GM12878 (cell line): ENCODE measurements at regions not wholly inside any gene's neighbourhood (a gene's known extent, or its start where the extent isn't known, plus 50 kb on each side); places are given as distances from the start of the nearest gene placed in this dataset.

Experiments used
- ATAC-seq: fragments of 200-7000 bp; cut with Tn5 transposase; 3 replicates; pipeline ENCODE4 v1.9.1; 2020; ENCODE audit warnings: mild to moderate bottlenecking, moderate library complexity
- BruUV-seq: library from RNA; stranded (reverse); fragments of 400-500 nt; replicated peaks from 2 replicates; lab custom pipeline; 2021; lab: Mats Ljungman, UMichigan
- CTCF ChIA-PET: fragments of 300-600 bp; sonication (Branson Sonifier 250); formaldehyde crosslinking; extraction: SDS; loops from one replicate; lab custom pipeline; 2021; ENCODE audit warnings: inconsistent platforms; lab: Yijun Ruan, JAX
- POLR2A ChIA-PET: fragments of 350-600 bp; formaldehyde crosslinking; extraction: SDS; loops from one replicate; lab custom pipeline; 2021; ENCODE audit warnings: inconsistent platforms; lab: Charles Lee
- RAD21 ChIA-PET: fragments of 300-600 bp; sonication (Branson Sonifier 250); formaldehyde crosslinking; loops from one replicate; lab custom pipeline; 2023; ENCODE audit warnings: antibody characterized with exemption; ENCODE audit not compliant: unreplicated experiment; lab: Charles Lee
- SMC1A ChIA-PET: fragments of 300-600 bp; sonication (Branson Sonifier 250); formaldehyde crosslinking; loops from one replicate; lab custom pipeline; 2023; ENCODE audit not compliant: unreplicated experiment, uncharacterized antibody; lab: Charles Lee
- DNase-seq: peaks from one replicate; pipeline ENCODE4 v3.0.0-alpha.2; 2011; ENCODE audit warnings: low read depth, low spot score
- FAIRE-seq: peaks from 3 replicates; lab custom pipeline; 2011; peaks lifted over from hg19 to GRCh38; lab: Jason Lieb, UNC
- H2AFZ ChIP-seq: 2 replicates; pipeline ENCODE4 v1.6.0; 2011; ENCODE audit warnings: low read depth, low read length, control low read depth; ENCODE audit not compliant: control insufficient read depth
- H3K27ac ChIP-seq: 2 replicates; pipeline ENCODE4 v1.5.1; 2011; ENCODE audit warnings: control low read depth; ENCODE audit not compliant: control insufficient read depth, insufficient read depth
- H3K27me3 ChIP-seq, 2 experiments: replicated peaks in 1 of 2; 2 replicates each; pipeline versions ENCODE4 v1.6.0 to v1.6.1; 2011; ENCODE audit warnings: low read length in 1 of 2; ENCODE audit not compliant: control insufficient read depth in 2 of 2, insufficient read depth in 2 of 2
- H3K36me3 ChIP-seq, 2 experiments: 2 replicates each; pipeline ENCODE4 v1.5.1; 2011; ENCODE audit warnings: low read length in 1 of 2; ENCODE audit not compliant: control insufficient read depth in 2 of 2, insufficient read depth in 2 of 2
- H3K4me1 ChIP-seq: 2 replicates; pipeline ENCODE4 v1.6.1; 2011; ENCODE audit warnings: mild to moderate bottlenecking, low read length, moderate library complexity, mixed read lengths; ENCODE audit not compliant: control insufficient read depth, insufficient read depth
- H3K4me2 ChIP-seq: 2 replicates; pipeline ENCODE4 v1.6.0; 2011; ENCODE audit warnings: control low read depth; ENCODE audit not compliant: control insufficient read depth, insufficient read depth
- H3K4me3 ChIP-seq: fragments of 200-600 bp; sonication (generic); 2 replicates; pipeline ENCODE4 v1.5.1; 2016
- H3K79me2 ChIP-seq: 2 replicates; pipeline ENCODE4 v1.6.0; 2011; ENCODE audit warnings: low read length; ENCODE audit not compliant: control insufficient read depth, insufficient read depth
- H3K9ac ChIP-seq: 2 replicates; pipeline ENCODE4 v1.8.0; 2011; ENCODE audit warnings: low read length, control low read depth, mixed read lengths; ENCODE audit not compliant: control insufficient read depth, insufficient read depth
- H3K9me3 ChIP-seq: replicated peaks from 3 replicates; pipeline ENCODE4 v1.5.1; 2011; ENCODE audit warnings: mild to moderate bottlenecking, low read length; ENCODE audit not compliant: control insufficient read depth, insufficient read depth
- H4K20me1 ChIP-seq: 2 replicates; pipeline ENCODE4 v1.6.0; 2011; ENCODE audit not compliant: control insufficient read depth, insufficient read depth
- CHD4 ChIP-seq: fragments of 200-600 bp; sonication (generic); IDR thresholded peaks from 2 replicates; pipeline ENCODE4 v1.6.1; 2016; ENCODE audit warnings: mild to moderate bottlenecking
- HDAC6 ChIP-seq: fragments of 200-600 bp; sonication (generic); IDR thresholded peaks from one replicate; pipeline ENCODE4 v1.8.0; 2017; ENCODE audit warnings: antibody characterized with exemption; ENCODE audit not compliant: unreplicated experiment
- MXI1 ChIP-seq: fragments of 150-350 bp; IDR thresholded peaks from 2 replicates; pipeline ENCODE4 v1.6.1; 2011; ENCODE audit warnings: low read depth, mild to moderate bottlenecking, inconsistent platforms, low read length, improper control_type of control experiment
- YBX1 ChIP-seq: fragments of 450-650 bp; IDR thresholded peaks from 2 replicates; pipeline ENCODE4 v1.6.1; 2016; ENCODE audit warnings: antibody characterized with exemption
- WGBS: methylation state at CpG from one replicate; pipeline ENCODE4 v1.1.6; 2016; ENCODE audit warnings: low lambda C conversion rate; ENCODE audit not compliant: insufficient replicate concordance, insufficient coverage; ENCODE audit errors: missing lambda C conversion rate; 5-methylcytosine and 5-hydroxymethylcytosine counted together
- in situ Hi-C: fragments of 300-500 bp; cut with MboI; formaldehyde crosslinking; loops from 9 replicates; pipeline ENCODE4 v1.14.3; 2018; ENCODE audit warnings: mixed read lengths
- intact Hi-C: fragments of 100-400 bp; cut with micrococcal nuclease; formaldehyde crosslinking; loops from one replicate; pipeline ENCODE4 v1.14.2; 2022; ENCODE audit not compliant: unreplicated experiment
- TF ChIP-seq, protein P1 (sequence below): fragments of 450-650 bp; IDR thresholded peaks from 2 replicates; pipeline ENCODE4 v1.6.1; 2017; ENCODE audit warnings: mild to moderate bottlenecking, moderate library complexity

GRCh38 chr12:3417937-3418462 lies 73.0 kb upstream of the PRMT8 start:
- H4K20me1 ChIP-seq: no peaks in the 10 kb centered on the region
- H3K4me3 ChIP-seq: no peak overlapping the region
- no peak overlapping the region for H2AFZ ChIP-seq
- no peaks in the 10 kb centered on the region for H3K4me1 ChIP-seq
- no peaks in the 10 kb centered on the region for H3K36me3 ChIP-seq
- 28% methylated on average over 3 of the region's 3 CpGs for WGBS
- no peak overlapping the region for H3K9ac ChIP-seq
- ChIA-PET SMC1A (no interaction called here), RAD21 (no interaction called here), POLR2A (no interaction called here), CTCF (no interaction called here)
- FAIRE-seq (no peak), DNase-seq (no peak), ATAC-seq (no peak)
- intact Hi-C loops: no loop called here
- H3K79me2 ChIP-seq: no peaks in the 10 kb centered on the region
- BruUV-seq: no TSS peak
- H3K9me3 ChIP-seq: no peaks in the 10 kb centered on the region
- no peaks in the 10 kb centered on the region; a peak in 1 of 4 replicates for H3K27me3 ChIP-seq
- TF ChIP-seq, protein P1, sequence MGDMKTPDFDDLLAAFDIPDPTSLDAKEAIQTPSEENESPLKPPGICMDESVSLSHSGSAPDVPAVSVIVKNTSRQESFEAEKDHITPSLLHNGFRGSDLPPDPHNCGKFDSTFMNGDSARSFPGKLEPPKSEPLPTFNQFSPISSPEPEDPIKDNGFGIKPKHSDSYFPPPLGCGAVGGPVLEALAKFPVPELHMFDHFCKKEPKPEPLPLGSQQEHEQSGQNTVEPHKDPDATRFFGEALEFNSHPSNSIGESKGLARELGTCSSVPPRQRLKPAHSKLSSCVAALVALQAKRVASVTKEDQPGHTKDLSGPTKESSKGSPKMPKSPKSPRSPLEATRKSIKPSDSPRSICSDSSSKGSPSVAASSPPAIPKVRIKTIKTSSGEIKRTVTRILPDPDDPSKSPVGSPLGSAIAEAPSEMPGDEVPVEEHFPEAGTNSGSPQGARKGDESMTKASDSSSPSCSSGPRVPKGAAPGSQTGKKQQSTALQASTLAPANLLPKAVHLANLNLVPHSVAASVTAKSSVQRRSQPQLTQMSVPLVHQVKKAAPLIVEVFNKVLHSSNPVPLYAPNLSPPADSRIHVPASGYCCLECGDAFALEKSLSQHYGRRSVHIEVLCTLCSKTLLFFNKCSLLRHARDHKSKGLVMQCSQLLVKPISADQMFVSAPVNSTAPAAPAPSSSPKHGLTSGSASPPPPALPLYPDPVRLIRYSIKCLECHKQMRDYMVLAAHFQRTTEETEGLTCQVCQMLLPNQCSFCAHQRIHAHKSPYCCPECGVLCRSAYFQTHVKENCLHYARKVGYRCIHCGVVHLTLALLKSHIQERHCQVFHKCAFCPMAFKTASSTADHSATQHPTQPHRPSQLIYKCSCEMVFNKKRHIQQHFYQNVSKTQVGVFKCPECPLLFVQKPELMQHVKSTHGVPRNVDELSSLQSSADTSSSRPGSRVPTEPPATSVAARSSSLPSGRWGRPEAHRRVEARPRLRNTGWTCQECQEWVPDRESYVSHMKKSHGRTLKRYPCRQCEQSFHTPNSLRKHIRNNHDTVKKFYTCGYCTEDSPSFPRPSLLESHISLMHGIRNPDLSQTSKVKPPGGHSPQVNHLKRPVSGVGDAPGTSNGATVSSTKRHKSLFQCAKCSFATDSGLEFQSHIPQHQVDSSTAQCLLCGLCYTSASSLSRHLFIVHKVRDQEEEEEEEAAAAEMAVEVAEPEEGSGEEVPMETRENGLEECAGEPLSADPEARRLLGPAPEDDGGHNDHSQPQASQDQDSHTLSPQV: no peak
- no peak for TF ChIP-seq YBX1
- no peak for TF ChIP-seq HDAC6
- no peak for TF ChIP-seq CHD4
- TF ChIP-seq MXI1: no peak
- H3K4me2 ChIP-seq: no peak overlapping the region
- in situ Hi-C loops: no loop called here
- H3K27ac ChIP-seq: no peak overlapping the region
